COLO829 (cell line): ENCODE measurements at regions not wholly inside any gene's neighbourhood (a gene's known extent, or its start where the extent isn't known, plus 50 kb on each side); places are given as distances from the start of the nearest gene placed in this dataset.

Experiments used
- DNase-seq: peaks from one replicate; pipeline ENCODE4 v3.0.0; 2012; ENCODE audit warnings: low spot score

GRCh38 chr13:78979349-78979748 lies 320.4 kb upstream of the OBI1 start:
- no peak for DNase-seq

GRCh38 chr13:78978381-78978998 lies 319.5 kb upstream of the OBI1 start:
- DNase-seq: peak; percentile 68

- no peak for DNase-seq
These were observed 318.4 kb upstream of the OBI1 start for GRCh38 chr13:78977311-78977710.

DNA sequence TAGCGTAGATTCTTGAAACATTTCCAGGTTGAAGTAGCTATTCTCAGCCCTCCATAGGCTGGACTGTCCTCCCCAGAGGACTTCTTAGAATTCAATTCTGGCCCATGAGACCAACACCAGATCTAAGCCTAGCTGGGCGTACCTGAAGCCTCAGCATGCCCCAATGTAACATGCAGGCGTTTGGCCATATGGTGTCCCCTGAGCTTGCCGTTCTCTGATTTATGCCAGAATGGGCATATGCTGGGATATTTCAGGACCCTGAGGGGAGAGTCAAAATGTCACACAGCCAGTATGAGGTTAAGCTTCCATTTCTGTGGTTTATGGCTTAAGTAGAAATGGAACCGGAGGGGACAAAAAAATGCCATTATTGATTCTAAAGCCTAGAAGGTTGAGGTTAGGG lies 317.7 kb upstream of the OBI1 start:
- no peak for DNase-seq

DNA sequence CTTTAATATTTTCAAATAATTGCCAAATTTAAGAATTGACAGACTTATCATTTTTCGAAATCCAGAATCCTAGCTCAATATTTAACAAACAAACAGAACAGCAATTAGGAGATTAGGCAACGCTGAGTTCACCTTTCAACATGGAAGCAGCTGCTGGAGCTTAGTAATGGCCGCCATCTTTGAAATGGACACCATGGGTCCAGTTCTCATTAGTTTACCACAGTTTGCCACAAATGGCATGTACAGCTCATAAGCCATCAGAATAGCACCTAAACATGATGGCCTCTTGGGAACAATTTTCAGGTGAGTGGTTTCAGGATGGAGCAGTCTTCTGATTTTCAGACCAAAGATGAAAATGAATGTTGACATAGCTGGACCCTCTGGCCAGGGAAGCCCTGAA lies 313.6 kb upstream of the OBI1 start:
- DNase-seq: no peak

DNA sequence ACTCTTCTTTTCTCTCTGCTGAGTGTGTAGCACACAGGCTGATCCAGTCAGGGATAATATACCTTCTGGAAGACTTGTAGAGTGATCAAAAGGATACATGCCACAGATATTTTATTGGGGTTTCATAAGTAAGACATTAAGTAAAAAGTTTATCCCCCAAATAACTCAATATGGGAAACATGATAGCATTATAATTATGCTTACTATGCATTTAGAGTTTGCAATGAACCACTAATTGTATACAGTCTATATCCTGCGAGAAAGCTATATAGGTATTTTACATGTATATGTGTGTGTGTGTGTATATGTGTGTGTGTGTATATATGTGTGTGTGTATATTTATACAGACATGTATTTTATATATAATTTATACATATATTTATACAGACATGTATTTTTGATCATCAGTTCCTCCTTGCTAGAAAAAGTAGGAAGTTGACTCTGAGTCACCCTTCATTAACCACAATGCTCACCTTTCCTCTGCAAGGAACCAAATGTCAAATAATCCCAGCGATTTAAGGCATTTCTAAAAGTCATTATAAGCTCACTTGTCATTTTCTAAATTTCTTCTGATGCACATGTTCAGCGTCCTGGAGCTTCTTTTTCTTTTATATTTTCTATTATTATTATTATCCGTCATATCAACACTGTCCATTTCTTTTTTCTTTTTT lies 312.5 kb upstream of the OBI1 start:
- DNase-seq: no peak

GRCh38 chr13:78960881-78961280 lies 301.9 kb upstream of the OBI1 start:
- no peak for DNase-seq

- no peak for DNase-seq
These were observed 299.1 kb upstream of the OBI1 start for GRCh38 chr13:78958006-78958405.

GRCh38 chr13:78940455-78941130 lies 281.6 kb upstream of the OBI1 start:
- no peak for DNase-seq

DNA sequence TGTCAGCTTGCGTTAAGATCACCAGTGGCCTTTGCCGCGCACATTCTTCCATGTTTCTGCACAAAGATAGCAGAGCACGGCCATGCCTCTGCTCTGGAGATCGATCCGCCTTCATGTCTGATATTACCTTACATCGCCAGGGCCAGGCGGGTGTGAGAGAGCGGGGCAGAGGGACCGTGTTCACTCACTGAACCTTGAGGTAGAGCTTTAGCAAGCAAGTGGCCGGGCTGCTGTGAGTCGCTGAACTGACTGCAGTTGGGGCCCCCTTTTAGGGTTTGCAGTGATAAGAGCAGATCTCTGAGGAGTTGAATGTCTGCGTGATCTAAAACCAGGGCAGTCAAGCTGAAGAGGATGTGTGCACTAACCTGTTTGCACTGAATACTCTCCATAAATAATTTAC lies 275.4 kb upstream of the OBI1 start:
- no peak for DNase-seq

- no peak for DNase-seq
These were observed 256.1 kb upstream of the OBI1 start for GRCh38 chr13:78915015-78915414.

GRCh38 chr13:78913656-78914055 lies 254.7 kb upstream of the OBI1 start:
- no peak for DNase-seq

DNA sequence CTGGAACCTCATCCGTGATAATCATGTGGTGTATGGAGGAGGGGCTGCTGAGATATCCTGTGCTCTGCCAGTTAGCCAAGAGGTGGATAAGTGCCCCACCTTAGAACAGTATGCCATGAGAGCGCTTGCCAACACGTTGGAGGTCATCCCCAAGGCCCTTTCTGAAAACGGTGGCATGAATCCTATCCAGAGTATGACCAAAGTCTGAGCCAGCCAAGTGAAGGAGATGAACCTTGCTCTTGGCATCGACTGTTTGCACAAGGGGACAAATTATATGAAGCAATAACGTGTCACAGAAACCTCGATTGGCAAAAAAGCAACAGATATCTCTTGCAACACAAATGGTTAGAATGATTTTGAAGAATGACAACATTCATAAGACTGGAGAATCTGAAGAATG lies 251.2 kb upstream of the OBI1 start:
- DNase-seq: no peak

DNA sequence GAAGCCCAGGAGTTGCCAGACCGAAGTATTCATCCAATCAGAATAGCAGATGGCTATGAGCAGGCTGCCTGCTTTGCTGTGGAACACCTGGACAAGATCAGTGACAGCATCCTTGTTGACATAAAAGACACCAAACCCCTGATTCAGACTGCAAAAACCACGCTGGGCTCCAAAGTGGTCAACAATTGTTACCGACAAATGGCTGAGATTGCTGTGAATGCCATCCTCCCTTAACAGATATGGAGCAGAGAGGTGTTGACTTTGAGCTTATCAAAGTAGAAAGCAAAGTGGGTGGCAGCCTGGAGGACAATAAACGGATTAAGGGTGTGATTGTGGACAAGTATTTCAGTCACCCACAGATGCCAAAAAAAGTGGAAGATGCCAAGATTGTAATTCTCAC lies 250.3 kb upstream of the OBI1 start:
- no peak for DNase-seq

DNA sequence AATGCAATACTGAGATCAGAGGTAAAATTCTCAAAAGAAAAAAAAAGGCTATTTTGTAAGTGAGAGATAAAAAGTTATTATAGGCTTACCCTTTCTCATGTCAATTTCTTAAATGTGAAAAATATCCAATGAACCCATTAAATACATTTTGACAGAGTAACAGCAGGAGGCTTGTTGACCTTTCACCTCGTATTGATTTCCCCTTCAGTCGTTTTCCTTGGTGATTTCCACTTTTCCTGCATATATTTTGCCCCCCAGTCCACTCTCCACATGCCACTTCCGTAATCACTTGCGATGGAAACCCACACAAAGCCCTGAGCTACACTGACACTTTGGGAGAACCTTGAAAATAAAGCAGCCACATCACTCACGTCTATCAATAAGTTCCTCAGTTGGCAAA lies 248.1 kb upstream of the OBI1 start:
- no peak for DNase-seq

GRCh38 chr13:78897200-78897599 lies 238.2 kb upstream of the OBI1 start:
- DNase-seq: no peak

GRCh38 chr13:78884571-78884970 lies 225.6 kb upstream of the OBI1 start:
- no peak for DNase-seq

DNA sequence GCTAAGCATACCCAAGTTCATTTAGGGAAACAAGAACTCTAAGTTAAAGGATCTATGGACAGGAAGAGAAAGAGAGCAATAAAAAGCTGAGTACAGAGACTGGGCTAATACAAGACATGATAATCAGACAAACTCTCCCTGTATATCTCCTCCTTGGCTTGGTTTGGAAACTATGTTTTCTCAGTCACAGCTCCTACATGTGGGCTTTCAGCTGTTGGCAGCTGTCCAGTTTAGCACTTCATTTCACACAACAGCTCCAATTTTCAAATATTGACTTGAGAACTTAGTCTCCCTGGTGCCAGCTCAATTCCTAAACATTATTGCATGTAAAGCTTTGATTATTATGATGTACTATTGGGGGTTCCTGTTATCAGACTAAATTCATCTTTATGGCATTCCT lies 222.8 kb upstream of the OBI1 start:
- no peak for DNase-seq

GRCh38 chr13:78881054-78881453 lies 222.1 kb upstream of the OBI1 start:
- DNase-seq: no peak

GRCh38 chr13:78876915-78877549 lies 218.1 kb upstream of the OBI1 start:
- DNase-seq: no peak

GRCh38 chr13:78875792-78876580 lies 217.0 kb upstream of the OBI1 start:
- no peak for DNase-seq

DNA sequence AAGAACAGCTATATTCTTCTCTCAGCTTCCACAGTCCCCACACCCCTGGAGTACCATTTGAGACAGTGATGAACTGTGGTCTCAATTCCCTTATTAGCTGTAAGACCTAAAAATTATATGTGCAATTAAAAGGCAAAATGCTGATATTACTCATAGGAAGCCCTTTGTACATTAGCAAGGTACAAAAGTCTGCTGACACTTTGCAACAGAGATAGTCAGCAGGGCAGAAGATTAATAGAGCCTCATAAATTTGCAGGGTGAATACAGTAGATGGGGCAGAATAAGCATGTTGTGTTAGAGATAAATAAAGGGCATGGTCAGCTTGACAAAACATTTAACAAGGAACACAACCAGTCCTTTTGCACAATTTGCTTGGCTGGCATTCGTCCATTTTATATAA lies 210.0 kb upstream of the OBI1 start:
- no peak for DNase-seq
